Peyer's patch (tissue), 4 donors: ENCODE measurements at regions not wholly inside any gene's neighbourhood (a gene's known extent, or its start where the extent isn't known, plus 50 kb on each side); places are given as distances from the start of the nearest gene placed in this dataset.
"Not testable (repeated sequence)": the region's sequence is repeated elsewhere in the genome, so short reads cannot be mapped to it uniquely, and the experiment has no call there.

Source experiments
- DNase-seq, 3 donors: peaks; one replicate each; pipeline ENCODE4 v3.0.0-alpha.2; 2017 to 2019
- H3K27ac ChIP-seq, 4 donors: fragments of 200-600 bp; sonication (generic); one replicate each; pipeline ENCODE4 v1.5.1; 2016 to 2019
- H3K27me3 ChIP-seq, 2 donors: fragments of 200-600 bp; sonication (generic); one replicate each; pipeline ENCODE4 v1.5.1; 2019
- H3K36me3 ChIP-seq, 3 donors: fragments of 200-600 bp; sonication (generic); one replicate each; pipeline ENCODE4 v1.5.1; 2016 to 2019
- H3K4me1 ChIP-seq, 4 donors: fragments of 200-600 bp; sonication (generic); one replicate each; pipeline ENCODE4 v1.5.1; 2016 to 2019
- H3K4me3 ChIP-seq, 4 donors: fragments of 200-600 bp; sonication (generic); 1 replicate in 3 of 4; 2 replicates in 1 of 4; pipeline ENCODE4 v1.5.1; 2016 to 2019; ENCODE audit warnings: mild to moderate bottlenecking in 1 of 4
- H3K9me3 ChIP-seq, 4 donors: fragments of 200-600 bp; sonication (generic); one replicate each; pipeline ENCODE4 v1.5.1; 2016 to 2019; ENCODE audit warnings: mild to moderate bottlenecking in 1 of 4
- CTCF ChIP-seq, 6 experiments: fragments of 450-650 bp in 4 of 6; fragments of 200-600 bp in 2 of 6; sonication (generic) in 1 of 6; IDR thresholded peaks; one replicate each; pipeline ENCODE4 v1.5.1; 2017 to 2019; ENCODE audit warnings: antibody characterized with exemption in 6 of 6, mild to moderate bottlenecking in 3 of 6, moderate library complexity in 1 of 6
- POLR2A ChIP-seq, 2 donors: fragments of 450-650 bp; IDR thresholded peaks; one replicate each; pipeline ENCODE4 v1.5.1; 2017; ENCODE audit warnings: antibody characterized with exemption in 2 of 2, mild to moderate bottlenecking in 2 of 2, moderate library complexity in 2 of 2

- TF ChIP-seq POLR2A (IDR thresholded peaks at IDR 0.05): no peak
- no peak for TF ChIP-seq CTCF (IDR thresholded peaks at IDR 0.05)
- no peak for DNase-seq
These were observed 211.0 kb downstream of the AKAIN1 start for GRCh38 chr18:4986066-4986465.

GRCh38 chr18:4961121-4961909 lies 235.7 kb downstream of the AKAIN1 start:
- Histone ChIP-seq H3K4me3 (no peak overlapping the region), H3K36me3 (no peaks in the 10 kb centered on the region), H3K27ac (no peak overlapping the region), H3K9me3 (no peaks in the 10 kb centered on the region), H3K27me3 (no peaks in the 10 kb centered on the region), H3K4me1 (no peaks in the 10 kb centered on the region)
- DNase-seq: no peak
- TF ChIP-seq POLR2A (IDR thresholded peaks at IDR 0.05) (no peak), CTCF (IDR thresholded peaks at IDR 0.05) (no peak)

More at GRCh38 chr18:4986066-4986465, 211.0 kb downstream of the AKAIN1 start:
- Histone ChIP-seq H3K27me3 (no peaks in the 10 kb centered on the region), H3K4me1 (no peaks in the 10 kb centered on the region), H3K27ac (no peak overlapping the region), H3K4me3 (no peak overlapping the region), H3K36me3 (no peaks in the 10 kb centered on the region), H3K9me3 (no peaks in the 10 kb centered on the region)

GRCh38 chr18:4960578-4960977 lies 236.5 kb downstream of the AKAIN1 start:
- H3K4me3 ChIP-seq: no peak overlapping the region
- no peaks in the 10 kb centered on the region for H3K9me3 ChIP-seq
- no peaks in the 10 kb centered on the region for H3K36me3 ChIP-seq
- no peaks in the 10 kb centered on the region for H3K27me3 ChIP-seq
- no peak for DNase-seq
- no peaks in the 10 kb centered on the region for H3K4me1 ChIP-seq
- no peak overlapping the region for H3K27ac ChIP-seq
- no peak for TF ChIP-seq POLR2A (IDR thresholded peaks at IDR 0.05)
- no peak for TF ChIP-seq CTCF (IDR thresholded peaks at IDR 0.05)

- H3K4me3 ChIP-seq: no peak overlapping the region
- H3K27ac ChIP-seq: no peak overlapping the region
- no peaks in the 10 kb centered on the region for H3K9me3 ChIP-seq
- TF ChIP-seq POLR2A (IDR thresholded peaks at IDR 0.05) (no peak), CTCF (IDR thresholded peaks at IDR 0.05) (no peak)
- no peaks in the 10 kb centered on the region for H3K4me1 ChIP-seq
- DNase-seq: no peak
- H3K36me3 ChIP-seq: no peaks in the 10 kb centered on the region
- H3K27me3 ChIP-seq: no peaks in the 10 kb centered on the region
These were observed 265.8 kb downstream of the AKAIN1 start for GRCh38 chr18:4931209-4931608.

GRCh38 chr18:4921548-4921947 lies 275.5 kb downstream of the AKAIN1 start:
- Histone ChIP-seq H3K36me3 (no peaks in the 10 kb centered on the region), H3K4me1 (no peaks in the 10 kb centered on the region), H3K4me3 (no peak overlapping the region), H3K9me3 (no peaks in the 10 kb centered on the region), H3K27ac (no peak overlapping the region), H3K27me3 (no peaks in the 10 kb centered on the region)
- TF ChIP-seq POLR2A (IDR thresholded peaks at IDR 0.05) (no peak), CTCF (IDR thresholded peaks at IDR 0.05) (no peak)
- no peak for DNase-seq

GRCh38 chr18:4917509-4917908 lies 279.5 kb downstream of the AKAIN1 start:
- not testable (repeated sequence) for H3K36me3 ChIP-seq, H3K27me3 ChIP-seq, DNase-seq, H3K9me3 ChIP-seq, H3K4me1 ChIP-seq, H3K27ac ChIP-seq, H3K4me3 ChIP-seq
